SU-DHL-6 (cell line): ENCODE measurements at regions not wholly inside any gene's neighbourhood (a gene's known extent, or its start where the extent isn't known, plus 50 kb on each side); places are given as distances from the start of the nearest gene placed in this dataset.

ENCODE experiments used
- H2AFZ ChIP-seq: fragments of 200-600 bp; sonication (generic); 2 replicates; pipeline ENCODE4 v1.6.1; 2014; ENCODE audit warnings: low read depth, mild to moderate bottlenecking, moderate library complexity, mixed read lengths, antibody characterized with exemption, low read length; ENCODE audit not compliant: severe bottlenecking
- H3F3A ChIP-seq: fragments of 200-600 bp; shearing (Covaris generic); 2 replicates; pipeline ENCODE4 v1.6.0; 2016; ENCODE audit warnings: antibody characterized with exemption, mild to moderate bottlenecking; ENCODE audit not compliant: insufficient read depth
- H3K27ac ChIP-seq: fragments of 200-600 bp; sonication (generic); 2 replicates; pipeline ENCODE4 v1.5.1; 2016; ENCODE audit warnings: low read depth, mild to moderate bottlenecking, low read length, moderate library complexity, mixed read lengths
- H3K27me3 ChIP-seq: fragments of 200-600 bp; sonication (generic), shearing (Covaris generic); 2 replicates; pipeline ENCODE4 v1.6.0; 2014; ENCODE audit warnings: mild to moderate bottlenecking, low read length
- H3K36me3 ChIP-seq: fragments of 200-600 bp; sonication (generic); 2 replicates; pipeline ENCODE4 v1.6.1; 2014; ENCODE audit warnings: mild to moderate bottlenecking, low read length, mixed read lengths
- H3K4me2 ChIP-seq: fragments of 300-600, 200-600 bp; shearing (Covaris generic), sonication (generic); 2 replicates; pipeline ENCODE4 v1.6.0; 2014; ENCODE audit warnings: low read length, low read depth, mild to moderate bottlenecking; ENCODE audit not compliant: poor library complexity, severe bottlenecking
- H3K4me3 ChIP-seq: fragments of 200-600 bp; sonication (generic); 2 replicates; pipeline ENCODE4 v1.5.1; 2014; ENCODE audit warnings: antibody characterized with exemption, low read length, mild to moderate bottlenecking, mixed read lengths; ENCODE audit not compliant: insufficient read depth, poor library complexity, severe bottlenecking
- H3K79me2 ChIP-seq: fragments of 200-600 bp; sonication (generic); 2 replicates; pipeline ENCODE4 v1.6.1; 2014; ENCODE audit warnings: mild to moderate bottlenecking, low read length, moderate library complexity; ENCODE audit not compliant: insufficient read depth
- H3K9ac ChIP-seq: fragments of 200-600 bp; sonication (generic); 2 replicates; pipeline ENCODE4 v1.7.0; 2014; ENCODE audit warnings: mild to moderate bottlenecking, low read length
- H3K9me2 ChIP-seq: fragments of 200-600 bp; sonication (generic); replicated peaks from 2 replicates; pipeline ENCODE4 v1.6.1; 2014; ENCODE audit warnings: low read length; ENCODE audit not compliant: insufficient read depth
- H3K9me3 ChIP-seq: fragments of 200-600 bp; sonication (generic); 2 replicates; pipeline ENCODE4 v1.6.1; 2014; ENCODE audit warnings: low read length, mixed read lengths; ENCODE audit not compliant: insufficient read depth
- H4K20me1 ChIP-seq: fragments of 200-600 bp; sonication (generic); 2 replicates; pipeline ENCODE4 v1.6.1; 2014; ENCODE audit warnings: low read depth, mild to moderate bottlenecking, antibody characterized with exemption, low read length, moderate library complexity, mixed read lengths
- CTCF ChIP-seq: fragments of 200-600 bp; sonication (generic); IDR thresholded peaks from one replicate; pipeline ENCODE4 v1.5.1; 2017; ENCODE audit warnings: antibody characterized with exemption, mild to moderate bottlenecking, low read length, moderate library complexity; ENCODE audit not compliant: insufficient read depth, poor library complexity, severe bottlenecking
- EZH2phosphoT487 ChIP-seq: fragments of 200-600 bp; sonication (generic), shearing (Covaris generic); conservative IDR thresholded peaks from 2 replicates; pipeline ENCODE4 v1.6.1; 2018; ENCODE audit warnings: mild to moderate bottlenecking, antibody characterized with exemption, low read length, moderate library complexity, mixed read lengths

DNA sequence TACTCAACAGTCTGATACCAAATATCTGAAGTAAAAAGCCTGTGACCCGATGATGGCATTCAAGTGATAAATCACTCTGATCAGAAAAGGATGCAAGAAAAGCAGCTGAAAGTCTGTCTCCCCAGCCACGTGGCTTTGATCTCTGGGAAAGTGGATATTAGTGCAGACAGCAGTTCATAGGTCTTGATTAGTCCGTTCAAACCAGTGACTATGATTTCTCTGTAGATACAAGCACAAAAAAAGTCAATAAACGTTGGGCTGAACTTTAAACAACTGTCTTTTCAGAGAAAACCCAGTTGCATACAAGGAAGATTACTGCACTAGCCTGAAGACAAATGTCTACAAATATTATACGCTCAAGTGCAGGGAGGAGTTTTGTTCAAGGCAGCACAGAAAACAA is 107.7 kb upstream of the CDC42EP3 start:
- TF ChIP-seq CTCF = no peak
- TF ChIP-seq EZH2phosphoT487 = no peak
- Histone ChIP-seq H3K27ac (no peak overlapping the region), H3K27me3 (no peaks in the 10 kb centered on the region), H3F3A (no peaks in the 10 kb centered on the region), H4K20me1 (no peaks in the 10 kb centered on the region), H3K36me3 (no peaks in the 10 kb centered on the region), H3K4me2 (no peak overlapping the region), H2AFZ (no peak overlapping the region), H3K9ac (no peak overlapping the region), H3K79me2 (no peaks in the 10 kb centered on the region), H3K9me2 (no peaks in the 10 kb centered on the region), H3K4me3 (no peak overlapping the region), H3K9me3 (no peaks in the 10 kb centered on the region)

- H3K27me3 ChIP-seq = no peaks in the 10 kb centered on the region
- H3K4me2 ChIP-seq = no peak overlapping the region
- H3K36me3 ChIP-seq = no peaks in the 10 kb centered on the region
- H3K79me2 ChIP-seq = no peaks in the 10 kb centered on the region
- no peak overlapping the region for H2AFZ ChIP-seq
- H3K27ac ChIP-seq = no peak overlapping the region
- no peak overlapping the region for H3K9ac ChIP-seq
- H3F3A ChIP-seq = no peaks in the 10 kb centered on the region
- H3K9me2 ChIP-seq = no peaks in the 10 kb centered on the region
- no peak overlapping the region for H3K4me3 ChIP-seq
- TF ChIP-seq CTCF = no peak
- TF ChIP-seq EZH2phosphoT487 = no peak
- no peaks in the 10 kb centered on the region for H4K20me1 ChIP-seq
- no peaks in the 10 kb centered on the region for H3K9me3 ChIP-seq
Measured at GRCh38 chr2:37779611-37780386, 108.4 kb upstream of the CDC42EP3 start.

DNA sequence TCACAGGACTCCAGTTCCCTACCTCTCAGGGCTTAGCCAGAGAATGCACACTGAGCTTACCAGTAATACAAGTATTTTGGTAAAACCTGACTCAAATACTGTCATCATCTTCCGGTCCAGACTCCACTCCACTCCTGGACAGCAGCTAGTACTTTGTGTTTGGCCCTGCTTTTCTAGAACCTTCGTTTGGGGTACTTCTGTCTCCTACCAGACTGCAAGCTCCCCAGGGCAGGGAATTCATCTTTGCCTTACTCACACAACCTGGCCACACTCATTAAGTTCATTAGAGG is 108.9 kb upstream of the CDC42EP3 start:
- Histone ChIP-seq H3F3A (no peaks in the 10 kb centered on the region), H3K27me3 (no peaks in the 10 kb centered on the region), H3K4me3 (no peak overlapping the region), H4K20me1 (no peaks in the 10 kb centered on the region), H2AFZ (no peak overlapping the region), H3K4me2 (no peak overlapping the region), H3K9ac (no peak overlapping the region), H3K79me2 (no peaks in the 10 kb centered on the region), H3K9me3 (no peaks in the 10 kb centered on the region), H3K9me2 (no peaks in the 10 kb centered on the region), H3K36me3 (no peaks in the 10 kb centered on the region), H3K27ac (no peak overlapping the region)
- TF ChIP-seq CTCF (no peak), EZH2phosphoT487 (no peak)
